ENCODE measurements at regions not wholly inside any gene's neighbourhood (a gene's known extent, or its start where the extent isn't known, plus 50 kb on each side); places are given as distances from the start of the nearest gene placed in this dataset.

GRCh38 chr16:89043636-89044417 is 49.8 kb upstream of the ACSF3 start:
- Histone ChIP-seq H3K4me1 (ENCODE audit: control insufficient read depth in 3 of 3, insufficient read depth in 3 of 3, low read length in 3 of 3) (no peaks in the 10 kb centered on the region), H3K9ac (ENCODE audit: low read depth in 1 of 3, low read length in 3 of 3) (no peak overlapping the region), H3K27ac (ENCODE audit: low read depth, low read length) (no peak overlapping the region), H3K4me3 (ENCODE audit: low read length in 3 of 3) (no peak overlapping the region), H3K9me3 (ENCODE audit: control insufficient read depth in 3 of 3, low read length in 3 of 3) (peaks cover 0 to 2% (median 0%) of the 10 kb centered on the region in 3 donors), H3K36me3 (ENCODE audit: control insufficient read depth in 3 of 3, insufficient read depth in 3 of 3, low read length in 3 of 3) (no peaks in the 10 kb centered on the region), H3K27me3 (ENCODE audit: control insufficient read depth in 3 of 3, insufficient read depth in 3 of 3, low read length in 3 of 3) (peaks cover 78 to 87% (median 80%) of the 10 kb centered on the region in 3 donors)

Measured in skeletal muscle tissue (tissue), 3 donors.